Colonic mucosa (tissue), 4 donors: ENCODE measurements at regions not wholly inside any gene's neighbourhood (a gene's known extent, or its start where the extent isn't known, plus 50 kb on each side); places are given as distances from the start of the nearest gene placed in this dataset.
A peak's percentile ranks its signal among the peaks of the same experiment; 100 is the strongest.

Experiments
- DNase-seq: peaks from one replicate; pipeline ENCODE4 v3.0.0-alpha.2; 2020
- H3K27ac ChIP-seq: fragments of 200-600 bp; one replicate; pipeline ENCODE4 v1.8.0; 2021
- H3K27me3 ChIP-seq: fragments of 200-600 bp; one replicate; pipeline ENCODE4 v1.8.0; 2021
- H3K36me3 ChIP-seq: fragments of 200-600 bp; one replicate; pipeline ENCODE4 v1.8.0; 2021
- H3K4me1 ChIP-seq: fragments of 200-600 bp; one replicate; pipeline ENCODE4 v1.8.0; 2021; ENCODE audit warnings: mild to moderate bottlenecking
- H3K4me3 ChIP-seq: fragments of 200-600 bp; one replicate; pipeline ENCODE4 v1.8.0; 2021
- H3K9ac ChIP-seq, 2 donors: one replicate each; pipeline ENCODE4 v1.7.0; 2013; ENCODE audit warnings: control low read depth in 2 of 2, low read depth in 2 of 2, low read length in 2 of 2
- H3K9me3 ChIP-seq: fragments of 200-600 bp; one replicate; pipeline ENCODE4 v1.8.0; 2021
- CTCF ChIP-seq: fragments of 200-600 bp; IDR thresholded peaks from one replicate; pipeline ENCODE4 v1.8.0; 2022; ENCODE audit warnings: antibody characterized with exemption, mild to moderate bottlenecking
- intact Hi-C: fragments of 100-400 bp; cut with DNase I; formaldehyde crosslinking; loops from one replicate; pipeline ENCODE4 v1.14.1; 2022
- donor health status: healthy.
- donor health status: DM: no; HTN: no; CAD: no.
- donor health status: DM: no; HTN: no; CAD: no.

- H3K9ac ChIP-seq: no peak overlapping the region
- no peak overlapping the region for H3K4me3 ChIP-seq
- no peak for TF ChIP-seq CTCF
- H3K27ac ChIP-seq: no peak overlapping the region
- H3K9me3 ChIP-seq: no peaks in the 10 kb centered on the region
- no peaks in the 10 kb centered on the region for H3K27me3 ChIP-seq
- DNase-seq: no peak
- intact Hi-C loops: no loop called here
- no peaks in the 10 kb centered on the region for H3K36me3 ChIP-seq
- H3K4me1 ChIP-seq: no peaks in the 10 kb centered on the region
These were observed 193.2 kb upstream of the GHITM start for GRCh38 chr10:83945982-83946718.

- no peak overlapping the region for H3K9ac ChIP-seq
- no peaks in the 10 kb centered on the region for H3K36me3 ChIP-seq
- H3K9me3 ChIP-seq: no peaks in the 10 kb centered on the region
- no peak overlapping the region for H3K4me3 ChIP-seq
- DNase-seq: peak; percentile 22
- peak overlapping the region; percentile 32 for H3K27ac ChIP-seq
- intact Hi-C loops: no loop called here
- H3K4me1 ChIP-seq: no peaks in the 10 kb centered on the region
- TF ChIP-seq CTCF: no peak
- no peaks in the 10 kb centered on the region for H3K27me3 ChIP-seq
These were observed 187.0 kb upstream of the GHITM start for GRCh38 chr10:83952314-83952713.

GRCh38 chr10:83953589-83953988, 185.7 kb upstream of the GHITM start:
- Histone ChIP-seq H3K27ac (no peak overlapping the region), H3K4me3 (no peak overlapping the region), H3K9ac (no peak overlapping the region), H3K9me3 (no peaks in the 10 kb centered on the region), H3K27me3 (no peaks in the 10 kb centered on the region), H3K4me1 (no peaks in the 10 kb centered on the region), H3K36me3 (no peaks in the 10 kb centered on the region)
- DNase-seq: no peak
- no peak for TF ChIP-seq CTCF
- intact Hi-C loops: no loop called here

GRCh38 chr10:83954193-83954799, 185.0 kb upstream of the GHITM start:
- Histone ChIP-seq H3K27ac (no peak overlapping the region), H3K4me1 (no peaks in the 10 kb centered on the region), H3K27me3 (no peaks in the 10 kb centered on the region), H3K9ac (no peak overlapping the region), H3K36me3 (no peaks in the 10 kb centered on the region), H3K9me3 (no peaks in the 10 kb centered on the region), H3K4me3 (no peak overlapping the region)
- no peak for DNase-seq
- TF ChIP-seq CTCF: no peak
- intact Hi-C loops: no loop called here

GRCh38 chr10:83955406-83955805, 183.9 kb upstream of the GHITM start:
- intact Hi-C loops: no loop called here
- H3K9me3 ChIP-seq: no peaks in the 10 kb centered on the region
- H3K27me3 ChIP-seq: no peaks in the 10 kb centered on the region
- no peak overlapping the region for H3K9ac ChIP-seq
- DNase-seq: no peak
- H3K36me3 ChIP-seq: no peaks in the 10 kb centered on the region
- H3K4me3 ChIP-seq: no peak overlapping the region
- no peak for TF ChIP-seq CTCF
- no peaks in the 10 kb centered on the region for H3K4me1 ChIP-seq
- no peak overlapping the region for H3K27ac ChIP-seq
